Right renal pelvis (tissue), 4 donors: ENCODE measurements at regions not wholly inside any gene's neighbourhood (a gene's known extent, or its start where the extent isn't known, plus 50 kb on each side); places are given as distances from the start of the nearest gene placed in this dataset.

Source experiments
- DNase-seq, 4 donors: peaks; one replicate each; pipeline ENCODE4 v3.0.0-alpha.2; 2013; ENCODE audit warnings: low read depth in 4 of 4, low spot score in 3 of 4, missing footprints in 1 of 4

DNA sequence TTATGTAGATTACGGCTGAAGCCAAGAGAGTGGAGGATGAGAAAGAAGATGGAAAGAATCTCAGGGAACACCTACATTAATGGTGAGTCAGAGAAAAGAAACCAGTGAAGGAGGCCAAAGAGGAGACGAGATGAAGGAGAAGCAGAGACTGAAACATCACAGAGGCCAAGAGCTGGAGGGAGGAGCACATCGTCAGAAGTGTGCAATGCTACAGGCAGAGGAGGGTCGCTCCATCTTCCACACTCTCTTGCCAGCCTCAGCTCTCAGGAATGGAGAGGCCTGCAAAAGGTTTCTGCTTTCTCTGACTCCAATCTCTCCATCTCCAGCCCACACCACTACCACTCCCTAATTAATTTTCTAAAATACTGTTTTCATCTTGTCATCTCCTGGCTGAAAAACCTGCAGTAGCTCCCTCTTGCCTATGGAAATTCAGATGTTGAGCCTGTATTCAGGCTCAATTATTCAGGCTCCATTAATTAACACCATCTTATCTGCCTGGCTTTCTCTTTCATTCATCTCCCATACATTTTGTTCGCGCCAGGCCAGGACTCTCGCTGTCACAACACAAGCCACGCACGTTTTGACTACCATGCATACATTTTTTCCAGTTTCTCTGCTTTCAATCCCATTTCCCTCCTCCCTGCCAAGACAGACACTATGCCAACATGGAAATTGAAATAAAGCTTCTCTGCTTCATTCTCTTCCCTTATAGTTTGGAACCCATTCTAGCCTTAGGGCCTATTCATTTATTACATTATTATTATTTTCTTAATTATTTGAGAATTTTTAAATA, 165.8 kb downstream of the INHBA start:
- no peak for DNase-seq

- no peak for DNase-seq
Observed at GRCh38 chr7:41536122-41536872, 166.6 kb downstream of the INHBA start.

DNA sequence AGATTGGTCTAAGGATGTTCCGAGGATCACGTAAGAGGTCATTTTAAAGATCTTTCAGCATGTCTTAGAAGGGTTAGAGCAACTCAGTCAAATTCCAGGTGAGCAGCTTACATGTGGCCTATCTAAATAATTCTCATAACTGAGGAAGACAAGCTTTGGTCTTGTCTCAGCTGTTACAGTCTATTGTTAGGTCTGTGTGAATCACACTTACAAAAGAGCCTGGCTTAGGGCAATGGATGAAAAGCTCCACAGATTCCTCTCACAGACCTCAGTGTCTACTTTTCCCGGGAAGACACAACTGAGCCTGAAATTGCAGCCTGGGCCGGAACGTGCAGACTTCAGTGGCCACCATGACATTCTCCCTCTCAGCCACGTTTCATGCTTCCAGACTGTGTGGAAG, 173.1 kb downstream of the INHBA start:
- no peak for DNase-seq

DNA sequence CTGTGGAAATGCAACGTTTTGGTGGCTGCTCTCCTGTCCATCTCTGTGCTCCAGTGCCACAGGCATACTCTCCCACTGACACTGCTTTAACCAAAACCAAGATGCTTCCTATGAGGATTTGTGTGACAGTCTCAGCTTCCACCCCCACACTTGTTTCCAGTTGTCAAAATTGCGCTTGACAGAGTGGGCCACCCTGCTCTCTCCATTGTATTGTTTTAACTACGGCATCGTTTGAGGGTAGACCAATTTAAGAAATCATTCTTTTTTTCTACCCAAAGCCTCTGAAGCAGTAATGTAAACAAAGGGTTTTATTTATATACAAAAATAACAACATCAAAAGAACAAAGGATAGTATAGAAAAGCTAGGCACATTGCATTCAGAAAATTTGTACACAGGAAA, 178.0 kb downstream of the INHBA start:
- no peak for DNase-seq

- DNase-seq, result no peak
Observed at GRCh38 chr7:41520445-41520844, 182.4 kb downstream of the INHBA start.

DNA sequence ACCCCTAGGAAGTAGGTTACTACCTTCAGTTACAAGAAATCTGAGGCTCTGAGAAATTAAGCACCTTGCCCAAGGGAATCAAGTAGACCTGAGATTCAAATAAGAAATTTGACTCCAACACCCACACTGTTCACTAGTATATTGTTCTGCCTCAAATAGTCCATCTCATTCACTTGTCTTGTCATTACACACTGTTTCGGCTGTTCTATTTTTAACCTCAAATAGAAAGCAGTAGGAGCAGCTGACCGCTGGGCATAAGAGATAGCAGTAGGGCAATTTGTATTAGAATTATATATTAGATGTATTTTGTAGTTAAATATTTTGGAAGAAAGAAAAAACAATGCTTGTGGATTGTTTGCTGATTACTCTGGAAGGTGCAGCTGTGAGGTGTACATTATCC, 185.1 kb downstream of the INHBA start:
- DNase-seq, result no peak

- no peak for DNase-seq
Observed at GRCh38 chr7:41508755-41509154, 194.1 kb downstream of the INHBA start.

DNA sequence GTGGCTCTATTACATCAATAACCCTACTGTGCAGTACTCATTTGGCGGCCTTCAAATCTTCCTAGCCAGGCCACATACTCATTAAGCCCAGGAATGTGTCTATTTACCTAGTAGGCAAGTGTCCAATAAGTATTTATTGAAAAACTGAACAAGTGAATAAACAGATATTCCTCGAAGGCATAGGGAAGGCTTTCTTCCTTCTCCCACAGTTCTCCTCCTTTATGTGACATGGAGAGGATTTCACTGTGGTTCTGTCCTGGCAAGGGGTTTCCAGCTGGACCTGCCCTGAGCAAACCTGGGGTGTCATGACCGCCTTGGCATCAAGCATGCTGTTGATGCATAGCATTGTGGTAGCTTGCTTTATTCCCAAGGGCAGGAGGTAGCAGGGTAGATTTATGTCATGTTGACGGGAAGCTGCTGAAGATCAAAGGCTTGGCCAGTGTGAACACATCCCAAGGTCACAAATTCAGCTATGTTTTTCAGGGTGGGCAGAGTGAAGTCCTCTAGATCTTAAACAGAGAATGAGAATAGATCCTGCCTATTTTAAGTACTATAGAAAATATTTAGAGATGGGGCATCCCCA, 195.1 kb downstream of the INHBA start:
- no peak for DNase-seq

DNA sequence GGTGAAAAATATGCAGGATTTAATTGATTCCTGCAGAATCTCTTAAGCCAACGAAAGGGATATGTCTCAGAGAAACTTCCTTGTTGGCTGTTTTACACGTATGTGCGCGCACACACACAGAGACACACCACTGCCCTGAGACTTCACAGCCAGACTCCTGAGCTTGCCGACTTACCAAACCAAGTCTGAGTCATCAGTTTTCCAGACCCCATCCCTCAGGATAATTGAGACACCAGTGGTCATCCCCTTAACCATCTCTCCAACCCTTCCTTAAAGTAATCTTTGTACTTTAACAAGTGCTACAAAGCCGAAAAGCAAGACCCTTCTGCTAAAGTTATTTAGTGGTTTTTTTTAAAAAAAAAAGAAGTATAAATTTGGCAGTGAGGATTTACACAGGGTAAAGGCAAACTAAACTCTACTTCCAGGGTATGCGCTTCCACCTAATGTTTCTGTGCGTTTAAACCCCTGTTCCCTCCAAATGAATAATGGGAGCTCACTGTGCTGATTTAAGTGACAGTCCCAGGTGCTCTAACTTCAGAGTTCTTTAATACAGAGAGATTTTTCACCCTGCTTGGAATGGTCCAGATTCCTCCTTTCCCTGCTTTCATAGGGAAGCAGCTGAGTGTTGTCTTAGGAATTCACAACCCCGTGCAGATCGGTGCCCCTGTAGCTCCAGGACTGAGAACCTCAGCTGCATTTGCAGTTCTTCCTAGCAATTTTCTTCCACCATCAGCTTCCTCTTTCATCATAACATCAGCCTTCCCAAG, 198.5 kb downstream of the INHBA start:
- DNase-seq, result no peak

- DNase-seq, result no peak
Observed at GRCh38 chr7:41503438-41503837, 199.5 kb downstream of the INHBA start.

DNA sequence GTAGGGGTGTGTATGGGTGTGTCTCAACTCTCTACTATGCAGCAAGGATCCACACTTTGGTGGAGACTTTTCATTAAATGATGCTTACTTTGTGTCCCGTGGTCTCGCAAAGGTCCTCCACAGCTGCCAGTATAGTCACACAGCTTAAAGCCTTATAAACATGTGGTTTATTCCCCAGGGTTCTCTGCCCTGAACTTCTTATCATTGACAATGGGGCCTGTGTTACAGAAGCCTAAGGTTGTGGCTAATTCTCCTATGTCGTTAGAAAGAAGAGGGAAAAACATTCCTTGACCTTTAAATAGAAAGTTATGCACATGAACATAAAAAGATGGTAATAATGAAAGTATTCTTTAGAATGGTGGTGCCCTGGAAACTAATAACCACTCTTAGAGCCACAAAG, 201.4 kb downstream of the INHBA start:
- DNase-seq, result no peak

GRCh38 chr7:41501006-41501405, 201.9 kb downstream of the INHBA start:
- no peak for DNase-seq

DNA sequence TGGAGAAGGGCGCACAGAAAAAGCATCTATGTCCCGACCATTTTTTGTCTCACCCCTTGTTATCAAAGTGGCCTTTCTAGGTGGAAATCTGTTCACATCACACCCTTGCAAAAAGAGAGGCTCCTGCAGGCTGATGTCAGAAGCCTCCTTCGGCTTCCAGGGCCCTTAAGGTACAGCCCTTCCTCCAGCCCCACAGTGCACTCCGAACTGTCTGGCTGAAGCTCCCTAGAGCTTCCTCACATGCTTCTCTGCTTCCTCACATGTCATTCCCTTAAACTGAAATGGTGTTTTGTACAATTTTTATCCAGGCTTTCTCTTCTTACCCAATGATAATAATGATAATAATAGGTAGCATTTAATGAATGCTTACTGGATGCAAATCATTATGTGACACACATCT, 210.3 kb downstream of the INHBA start:
- DNase-seq, result no peak

GRCh38 chr7:41491883-41492471, 210.9 kb downstream of the INHBA start:
- no peak for DNase-seq

DNA sequence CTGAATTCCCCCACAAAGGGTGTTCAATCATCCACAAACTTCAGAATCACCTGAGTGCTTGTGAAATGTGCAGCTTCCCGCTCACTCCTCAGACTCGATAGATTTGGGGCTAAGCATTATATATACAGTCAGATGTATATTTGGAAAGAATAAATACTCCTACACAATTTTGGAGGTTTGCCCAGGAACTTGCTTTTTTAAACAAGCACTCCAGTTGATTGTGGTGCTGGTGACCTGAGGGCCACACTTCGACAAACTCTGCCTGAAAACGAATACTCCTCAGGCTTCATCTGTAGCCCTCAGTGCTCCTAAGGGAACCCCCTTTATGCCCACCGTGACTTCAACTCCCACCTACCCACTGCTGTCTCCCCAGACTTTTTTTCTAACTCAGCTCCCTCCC, 211.6 kb downstream of the INHBA start:
- DNase-seq, result no peak

GRCh38 chr7:41489885-41490284, 213.0 kb downstream of the INHBA start:
- no peak for DNase-seq

DNA sequence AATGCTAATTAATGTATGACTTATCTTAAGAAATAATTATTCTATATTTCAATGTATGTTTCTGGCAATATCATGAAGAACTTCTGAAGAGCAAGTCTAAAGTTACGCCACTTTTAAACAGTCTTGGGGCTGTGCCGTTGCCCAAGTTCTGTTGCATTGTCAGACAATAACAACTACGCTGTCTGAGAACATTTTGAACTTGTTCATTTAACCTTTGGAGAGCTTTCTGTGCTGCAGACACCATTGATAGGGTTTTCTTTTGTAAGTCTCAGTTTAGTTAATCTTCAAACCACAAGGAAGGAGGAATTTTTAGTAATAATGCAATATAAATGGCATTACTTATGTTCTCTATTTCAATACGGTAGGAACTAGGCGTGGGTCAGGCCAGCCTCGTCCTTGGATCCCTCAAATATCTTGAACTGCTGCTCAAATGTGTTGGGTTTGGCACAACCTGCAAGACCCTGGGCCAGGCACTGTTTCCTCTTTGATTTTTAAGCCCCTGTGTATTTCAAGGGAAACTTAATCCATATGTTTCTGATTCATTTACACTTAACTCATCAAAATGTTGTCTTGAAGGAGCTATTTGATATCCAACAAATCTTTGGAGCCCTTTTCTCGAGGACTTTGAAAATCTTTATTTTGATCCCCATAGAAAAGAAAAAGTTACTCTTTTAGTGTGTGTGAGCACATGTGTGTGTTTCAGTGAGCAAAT, 215.5 kb downstream of the INHBA start:
- no peak for DNase-seq

GRCh38 chr7:41481353-41481752, 221.5 kb downstream of the INHBA start:
- no peak for DNase-seq

- no peak for DNase-seq
Observed at GRCh38 chr7:41478187-41478586, 224.7 kb downstream of the INHBA start.

DNA sequence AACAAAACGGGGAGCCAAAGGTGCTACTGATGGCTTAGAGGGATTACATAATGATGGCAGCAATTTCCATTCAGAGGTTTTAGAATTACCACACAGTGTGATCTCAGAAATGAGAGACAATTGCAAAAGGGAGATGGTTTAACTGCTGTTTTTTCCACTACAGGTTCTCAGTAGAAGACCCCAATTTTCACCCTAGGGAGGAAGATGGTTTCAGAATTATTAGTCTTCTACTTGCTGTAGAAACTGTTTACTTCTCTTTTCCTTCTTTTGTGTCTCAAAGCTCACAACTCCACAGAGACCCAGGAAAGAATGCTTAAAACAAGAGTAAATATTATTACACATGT, 226.5 kb downstream of the INHBA start:
- DNase-seq, result no peak
